ENCODE measurements at regions not wholly inside any gene's neighbourhood (a gene's known extent, or its start where the extent isn't known, plus 50 kb on each side); places are given as distances from the start of the nearest gene placed in this dataset.

DNA sequence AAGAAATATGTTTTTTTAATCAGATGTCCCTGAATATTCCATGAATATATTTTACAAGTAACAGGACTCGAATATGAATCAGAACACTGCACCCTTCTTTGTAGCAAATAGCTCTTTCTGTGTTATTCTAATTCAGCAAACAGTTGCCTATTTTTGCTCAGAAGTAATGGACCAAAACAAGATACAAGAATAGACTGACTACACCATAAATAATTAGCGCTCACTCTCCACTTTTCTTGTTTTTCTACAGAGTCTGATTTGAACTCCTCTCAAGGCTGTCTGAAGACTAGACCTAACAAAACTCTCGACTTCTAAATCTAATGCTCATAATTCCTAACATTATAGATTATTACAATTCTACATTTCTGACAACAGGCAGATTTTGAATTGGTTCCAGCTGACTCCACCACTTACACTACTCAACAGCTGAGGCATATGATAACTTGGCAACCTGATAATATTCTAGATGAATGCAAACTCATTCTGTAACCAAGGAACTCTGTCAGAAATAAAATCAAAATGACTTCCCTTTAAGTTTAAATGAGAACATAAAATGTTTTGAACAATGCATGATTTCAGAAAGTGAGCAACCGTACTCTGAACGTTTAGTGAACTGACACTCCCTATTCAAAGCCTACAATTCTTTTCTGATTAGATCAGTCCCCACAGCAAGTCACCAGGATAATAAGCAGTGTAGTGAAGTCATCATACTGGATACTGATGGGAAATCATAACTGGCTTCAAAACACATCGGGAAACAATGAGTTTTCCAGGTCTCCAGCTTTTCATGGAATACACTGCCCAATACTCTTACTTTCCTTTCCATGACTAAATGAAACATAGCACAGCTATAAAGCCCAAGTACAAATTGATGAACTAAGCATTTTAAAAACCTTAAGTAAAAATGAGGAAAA lies 114.2 kb upstream of the BEND6 start:
- DNase-seq (ENCODE audit: low read depth, low spot score) (no peak), FAIRE-seq (peak; percentile 76)
- H3K9me1 ChIP-seq (ENCODE audit: control insufficient read depth, extremely low read depth, insufficient read depth, low read length), result no peaks in the 10 kb centered on the region
- H3K27me3 ChIP-seq (ENCODE audit: control insufficient read depth, extremely low read depth, insufficient read depth, low read length), result no peaks in the 10 kb centered on the region
- dilution Hi-C loops (cut with MboI; ENCODE audit: extremely low pct_ligation_motif_present, low sequenced_read_pairs), result no loop called here
- H3K4me3 ChIP-seq (ENCODE audit: control insufficient read depth in 2 of 3, extremely low read depth in 1 of 3, insufficient read depth in 2 of 3, low read depth in 1 of 3, low read length in 3 of 3), result no peak overlapping the region
- no peaks in the 10 kb centered on the region for H4K20me1 ChIP-seq (ENCODE audit: control insufficient read depth, extremely low read depth, insufficient read depth, low read length)
- H3K9me3 ChIP-seq (ENCODE audit: control insufficient read depth, low read depth, low read length), result no peaks in the 10 kb centered on the region
- no peak overlapping the region for H2AFZ ChIP-seq (ENCODE audit: control insufficient read depth, low read length)
- H3K4me2 ChIP-seq (ENCODE audit: control insufficient read depth, extremely low read depth, insufficient read depth, low read depth, low read length), result no peak overlapping the region
- peaks cover 5% of the 10 kb centered on the region for H3K4me1 ChIP-seq (ENCODE audit: control insufficient read depth, extremely low read depth, insufficient read depth, low read length)
- TF ChIP-seq EZH2 (IDR thresholded peaks at IDR 0.05; ENCODE audit: low read length), result no peak
- no peak for TF ChIP-seq CTCF (optimal IDR thresholded peaks at IDR 0.05 in 1 of 3, IDR thresholded peaks at IDR 0.05 in 1 of 3, conservative IDR thresholded peaks at IDR 0.05 in 1 of 3; ENCODE audit: extremely low read depth in 1 of 3, insufficient read depth in 2 of 3, low read length in 3 of 3)
- no peaks in the 10 kb centered on the region for H3K36me3 ChIP-seq (ENCODE audit: control insufficient read depth in 2 of 2, extremely low read depth in 1 of 2, insufficient read depth in 2 of 2, low read length in 2 of 2)
- H3K9ac ChIP-seq (ENCODE audit: control insufficient read depth, extremely low read depth, insufficient read depth, low read length), result no peak overlapping the region
- H3K27ac ChIP-seq (ENCODE audit: control insufficient read depth, insufficient read depth, low read length), result no peak overlapping the region
- H3K79me2 ChIP-seq (ENCODE audit: control insufficient read depth, insufficient read depth, low read length), result peaks cover 7% of the 10 kb centered on the region

DNA sequence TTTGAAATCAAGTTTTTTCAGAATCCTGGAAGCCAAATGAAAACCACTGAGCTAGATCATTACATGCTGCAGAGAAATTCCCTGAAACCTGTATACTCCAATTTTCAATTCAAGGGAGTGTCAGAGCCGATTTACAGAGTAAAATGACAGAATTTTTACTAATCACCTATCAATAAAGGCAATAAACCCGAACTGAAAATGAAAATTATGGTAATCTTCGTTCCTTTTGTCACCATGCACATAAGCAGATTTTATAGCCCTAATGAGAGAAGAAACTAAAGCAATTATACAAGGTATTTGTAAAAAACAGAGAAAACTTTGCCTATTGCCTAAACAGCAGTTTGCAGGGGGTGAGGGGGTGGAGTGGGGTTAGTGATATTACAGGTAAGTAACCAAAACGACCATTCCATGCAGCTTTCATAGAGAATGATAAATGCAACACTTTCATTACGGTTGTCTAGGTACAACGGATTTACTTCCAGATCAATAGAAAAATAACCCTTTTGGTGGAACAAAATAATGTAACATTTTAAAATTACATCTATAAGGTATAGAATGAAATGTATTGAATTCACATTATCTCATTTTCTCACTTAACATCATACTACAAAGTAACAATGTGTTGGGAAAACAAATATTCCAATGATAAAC lies 115.2 kb upstream of the BEND6 start:
- no peaks in the 10 kb centered on the region for H3K9me3 ChIP-seq (ENCODE audit: control insufficient read depth, low read depth, low read length)
- FAIRE-seq (no peak), DNase-seq (ENCODE audit: low read depth, low spot score) (no peak)
- no peak overlapping the region for H3K9ac ChIP-seq (ENCODE audit: control insufficient read depth, extremely low read depth, insufficient read depth, low read length)
- no peak overlapping the region for H3K4me2 ChIP-seq (ENCODE audit: control insufficient read depth, extremely low read depth, insufficient read depth, low read depth, low read length)
- H3K36me3 ChIP-seq (ENCODE audit: control insufficient read depth in 2 of 2, extremely low read depth in 1 of 2, insufficient read depth in 2 of 2, low read length in 2 of 2), result no peaks in the 10 kb centered on the region
- dilution Hi-C loops (cut with MboI; ENCODE audit: extremely low pct_ligation_motif_present, low sequenced_read_pairs), result no loop called here
- H3K79me2 ChIP-seq (ENCODE audit: control insufficient read depth, insufficient read depth, low read length), result peaks cover 7% of the 10 kb centered on the region
- TF ChIP-seq EZH2 (IDR thresholded peaks at IDR 0.05; ENCODE audit: low read length) (no peak), CTCF (optimal IDR thresholded peaks at IDR 0.05 in 1 of 3, IDR thresholded peaks at IDR 0.05 in 1 of 3, conservative IDR thresholded peaks at IDR 0.05 in 1 of 3; ENCODE audit: extremely low read depth in 1 of 3, insufficient read depth in 2 of 3, low read length in 3 of 3) (no peak)
- no peaks in the 10 kb centered on the region for H4K20me1 ChIP-seq (ENCODE audit: control insufficient read depth, extremely low read depth, insufficient read depth, low read length)
- no peak overlapping the region for H3K4me3 ChIP-seq (ENCODE audit: control insufficient read depth in 2 of 3, extremely low read depth in 1 of 3, insufficient read depth in 2 of 3, low read depth in 1 of 3, low read length in 3 of 3)
- H3K27me3 ChIP-seq (ENCODE audit: control insufficient read depth, extremely low read depth, insufficient read depth, low read length), result no peaks in the 10 kb centered on the region
- H3K27ac ChIP-seq (ENCODE audit: control insufficient read depth, insufficient read depth, low read length), result no peak overlapping the region
- peaks cover 5% of the 10 kb centered on the region for H3K4me1 ChIP-seq (ENCODE audit: control insufficient read depth, extremely low read depth, insufficient read depth, low read length)
- no peaks in the 10 kb centered on the region for H3K9me1 ChIP-seq (ENCODE audit: control insufficient read depth, extremely low read depth, insufficient read depth, low read length)
- H2AFZ ChIP-seq (ENCODE audit: control insufficient read depth, low read length), result no peak overlapping the region
